CD4-positive, alpha-beta T cell (primary cell): ENCODE measurements at regions not wholly inside any gene's neighbourhood (a gene's known extent, or its start where the extent isn't known, plus 50 kb on each side); places are given as distances from the start of the nearest gene placed in this dataset.

Source experiments
- ATAC-seq: fragments of 200-7000 bp; cut with Tn5 transposase; one replicate; pipeline ENCODE4 v1.10.0; 2022; ENCODE audit warnings: mild to moderate bottlenecking; ENCODE audit not compliant: poor library complexity
- CTCF ChIA-PET: fragments of 350-600 bp; sonication (Branson Sonifier 250); formaldehyde crosslinking; loops from one replicate; lab custom pipeline; 2021; ENCODE audit warnings: antibody characterized with exemption, inconsistent platforms; lab: Charles Lee
- POLR2A ChIA-PET: fragments of 350-600 bp; sonication (Branson Sonifier 250); formaldehyde crosslinking; loops from one replicate; lab custom pipeline; 2021; ENCODE audit warnings: antibody characterized with exemption, inconsistent platforms; lab: Charles Lee
- DNase-seq, 14 experiments: peaks; one replicate each; pipeline ENCODE4 v3.0.0-alpha.2; 2013 to 2020; ENCODE audit warnings: mixed read lengths in 2 of 14
- H3K27ac ChIP-seq, 2 donors: one replicate each; pipeline versions ENCODE4 v1.5.1 to v1.7.0; 2013; ENCODE audit warnings: low read length in 2 of 2, low read depth in 1 of 2, mild to moderate bottlenecking in 1 of 2
- H3K27me3 ChIP-seq, 2 experiments: 1 replicate in 1 of 2; 2 replicates in 1 of 2; pipeline versions ENCODE4 v1.6.1 to v1.7.0; 2013; ENCODE audit warnings: low read length in 2 of 2, control low read depth in 1 of 2, mild to moderate bottlenecking in 1 of 2, moderate library complexity in 1 of 2; ENCODE audit not compliant: insufficient read depth in 2 of 2, control insufficient read depth in 1 of 2
- H3K36me3 ChIP-seq: one replicate; pipeline ENCODE4 v1.6.1; 2013; ENCODE audit warnings: low read length, control low read depth; ENCODE audit not compliant: insufficient read depth
- H3K4me1 ChIP-seq: one replicate; pipeline ENCODE4 v1.6.1; 2013; ENCODE audit warnings: low read length, control low read depth; ENCODE audit not compliant: insufficient read depth
- H3K4me3 ChIP-seq: one replicate; pipeline ENCODE4 v1.5.1; 2013; ENCODE audit warnings: mild to moderate bottlenecking, low read length, moderate library complexity
- H3K9me3 ChIP-seq, 2 experiments: 1 replicate in 1 of 2; 2 replicates in 1 of 2; pipeline versions ENCODE4 v1.6.1 to v1.7.0; 2013; ENCODE audit warnings: low read length in 2 of 2, mild to moderate bottlenecking in 2 of 2, control low read depth in 1 of 2, moderate library complexity in 1 of 2; ENCODE audit not compliant: control insufficient read depth in 1 of 2, insufficient read depth in 1 of 2
- H3K27ac Mint-ChIP-seq: one replicate; pipeline ENCODE4 v1.8.0; 2020; ENCODE audit warnings: mixed read lengths
- H3K27me3 Mint-ChIP-seq: one replicate; pipeline ENCODE4 v1.8.0; 2021; ENCODE audit warnings: mixed read lengths
- H3K36me3 Mint-ChIP-seq: one replicate; pipeline ENCODE4 v1.8.0; 2021; ENCODE audit warnings: low read depth, mixed read lengths
- H3K4me1 Mint-ChIP-seq: one replicate; pipeline ENCODE4 v1.8.0; 2021; ENCODE audit warnings: low read depth, mixed read lengths
- H3K4me3 Mint-ChIP-seq: one replicate; pipeline ENCODE4 v1.8.0; 2020; ENCODE audit warnings: mild to moderate bottlenecking, mixed read lengths
- H3K9me3 Mint-ChIP-seq: one replicate; pipeline ENCODE4 v1.8.0; 2020; ENCODE audit warnings: mixed read lengths
- intact Hi-C, 2 experiments: fragments of 100-400 bp; cut with DNase I in 1 of 2; cut with micrococcal nuclease in 1 of 2; formaldehyde crosslinking; loops; one replicate each; pipeline versions ENCODE4 v1.15.1 to v1.9.0; 2023 to 2025; cut with DNase I, micrococcal nuclease
- TF ChIP-seq, protein P1 (sequence below): fragments of 200-600 bp; IDR thresholded peaks from one replicate; pipeline ENCODE4 v1.8.0; 2022; ENCODE audit warnings: antibody characterized with exemption, mild to moderate bottlenecking

DNA sequence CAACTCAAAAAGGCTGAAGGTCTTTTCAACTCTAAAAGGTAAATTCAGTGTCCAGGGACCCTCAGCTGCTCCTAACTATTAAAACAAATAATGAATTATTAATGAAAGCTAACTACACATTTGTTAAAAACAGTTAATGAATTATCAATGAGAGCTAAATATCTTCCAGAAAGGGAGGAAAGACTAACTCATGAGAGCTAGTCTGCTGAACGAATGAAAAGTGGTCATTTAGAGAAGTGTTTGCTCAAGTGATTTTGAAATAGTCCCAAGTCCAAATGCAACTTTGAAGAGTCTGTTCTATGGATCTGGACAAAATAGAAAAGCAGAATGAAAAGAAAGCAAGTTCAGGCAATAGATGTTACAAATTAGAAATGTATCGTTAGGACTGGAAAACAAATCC is 133.9 kb upstream of the SPEF2 start:
- Mint-ChIP-seq H3K4me1 (peaks cover 11% of the 10 kb centered on the region), H3K9me3 (peaks cover 4% of the 10 kb centered on the region), H3K27me3 (peaks cover 18% of the 10 kb centered on the region), H3K36me3 (peaks cover 8% of the 10 kb centered on the region), H3K27ac (no peak overlapping the region), H3K4me3 (no peak overlapping the region)
- H3K4me3 ChIP-seq = no peak overlapping the region
- ChIA-PET POLR2A (no interaction called here), CTCF (no interaction called here)
- H3K4me1 ChIP-seq = no peaks in the 10 kb centered on the region
- no peak for DNase-seq
- H3K27me3 ChIP-seq = no peaks in the 10 kb centered on the region
- intact Hi-C loops = no loop called here
- no peaks in the 10 kb centered on the region for H3K9me3 ChIP-seq
- TF ChIP-seq, protein P1, sequence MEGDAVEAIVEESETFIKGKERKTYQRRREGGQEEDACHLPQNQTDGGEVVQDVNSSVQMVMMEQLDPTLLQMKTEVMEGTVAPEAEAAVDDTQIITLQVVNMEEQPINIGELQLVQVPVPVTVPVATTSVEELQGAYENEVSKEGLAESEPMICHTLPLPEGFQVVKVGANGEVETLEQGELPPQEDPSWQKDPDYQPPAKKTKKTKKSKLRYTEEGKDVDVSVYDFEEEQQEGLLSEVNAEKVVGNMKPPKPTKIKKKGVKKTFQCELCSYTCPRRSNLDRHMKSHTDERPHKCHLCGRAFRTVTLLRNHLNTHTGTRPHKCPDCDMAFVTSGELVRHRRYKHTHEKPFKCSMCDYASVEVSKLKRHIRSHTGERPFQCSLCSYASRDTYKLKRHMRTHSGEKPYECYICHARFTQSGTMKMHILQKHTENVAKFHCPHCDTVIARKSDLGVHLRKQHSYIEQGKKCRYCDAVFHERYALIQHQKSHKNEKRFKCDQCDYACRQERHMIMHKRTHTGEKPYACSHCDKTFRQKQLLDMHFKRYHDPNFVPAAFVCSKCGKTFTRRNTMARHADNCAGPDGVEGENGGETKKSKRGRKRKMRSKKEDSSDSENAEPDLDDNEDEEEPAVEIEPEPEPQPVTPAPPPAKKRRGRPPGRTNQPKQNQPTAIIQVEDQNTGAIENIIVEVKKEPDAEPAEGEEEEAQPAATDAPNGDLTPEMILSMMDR = no peak
- no peaks in the 10 kb centered on the region for H3K36me3 ChIP-seq
- ATAC-seq = no peak
- no peak overlapping the region for H3K27ac ChIP-seq

DNA sequence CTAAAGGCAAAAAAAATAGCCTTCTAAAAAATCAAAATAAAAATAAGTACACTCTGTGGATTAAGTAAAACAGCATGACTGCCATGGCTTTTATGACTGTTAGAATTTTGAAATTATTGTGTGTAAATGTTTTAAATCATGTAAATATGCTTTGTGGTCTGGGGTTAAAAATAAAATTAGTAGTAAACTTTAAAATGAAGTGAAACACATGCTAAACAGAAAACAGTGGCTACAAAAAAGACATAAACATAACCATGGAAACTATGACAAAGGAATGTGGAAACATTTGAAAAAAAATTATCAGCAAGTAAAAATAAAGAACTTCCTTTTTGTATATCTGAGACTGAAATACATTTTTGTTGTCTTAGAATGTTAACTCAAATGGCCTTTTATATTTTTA is 134.5 kb upstream of the SPEF2 start:
- H3K27ac Mint-ChIP-seq = no peak overlapping the region
- peaks cover 8% of the 10 kb centered on the region for H3K36me3 Mint-ChIP-seq
- H3K4me1 Mint-ChIP-seq = peaks cover 16% of the 10 kb centered on the region
- H3K9me3 Mint-ChIP-seq = peaks cover 4% of the 10 kb centered on the region
- intact Hi-C loops = no loop called here
- DNase-seq (no peak), ATAC-seq (no peak)
- Histone ChIP-seq H3K9me3 (no peaks in the 10 kb centered on the region), H3K4me1 (no peaks in the 10 kb centered on the region), H3K4me3 (no peak overlapping the region), H3K36me3 (no peaks in the 10 kb centered on the region), H3K27ac (no peak overlapping the region), H3K27me3 (no peaks in the 10 kb centered on the region)
- H3K4me3 Mint-ChIP-seq = no peak overlapping the region
- ChIA-PET CTCF (no interaction called here), POLR2A (no interaction called here)
- peaks cover 16% of the 10 kb centered on the region for H3K27me3 Mint-ChIP-seq
- TF ChIP-seq, protein P1 = no peak

DNA sequence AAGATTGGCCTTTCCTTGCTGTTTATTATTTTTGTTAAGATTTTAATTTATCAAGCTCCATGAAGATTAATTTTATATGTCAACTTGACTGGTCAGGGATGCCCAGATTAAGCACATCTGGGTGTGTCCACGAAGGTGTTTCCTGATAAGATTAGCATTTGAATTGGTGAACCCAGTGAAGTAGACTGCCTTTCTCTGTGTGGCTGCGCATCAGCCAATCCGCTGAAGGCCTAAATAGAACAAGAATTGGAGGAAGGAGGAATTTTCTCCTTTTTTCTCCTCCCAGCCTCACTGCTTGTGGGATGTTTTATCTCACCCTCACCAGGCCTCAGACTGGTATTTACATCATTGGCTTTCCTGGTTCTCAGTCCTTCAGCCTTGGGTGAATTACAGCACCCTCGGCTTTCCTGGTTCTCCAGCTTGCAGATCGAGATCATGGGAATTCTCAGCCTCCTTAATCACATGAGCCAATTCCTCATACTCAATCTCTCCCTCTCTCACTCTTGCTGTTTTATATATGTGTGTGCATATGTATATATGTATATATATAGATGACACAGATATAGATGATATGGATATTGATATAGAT is 135.4 kb upstream of the SPEF2 start:
- Mint-ChIP-seq H3K27me3 (peaks cover 7% of the 10 kb centered on the region), H3K4me3 (no peak overlapping the region), H3K36me3 (peaks cover 8% of the 10 kb centered on the region), H3K27ac (no peak overlapping the region), H3K4me1 (peaks cover 18% of the 10 kb centered on the region), H3K9me3 (peaks cover 4% of the 10 kb centered on the region)
- Histone ChIP-seq H3K4me3 (no peak overlapping the region), H3K27me3 (no peaks in the 10 kb centered on the region), H3K27ac (no peak overlapping the region), H3K4me1 (no peaks in the 10 kb centered on the region), H3K36me3 (no peaks in the 10 kb centered on the region), H3K9me3 (no peaks in the 10 kb centered on the region)
- no peak for DNase-seq
- TF ChIP-seq, protein P1 = no peak
- ChIA-PET POLR2A (no interaction called here), CTCF (no interaction called here)
- intact Hi-C loops = no loop called here
- ATAC-seq = no peak
